Stimulated activated effector memory CD8-positive, alpha-beta T cell treated with anti-CD3 and anti-CD28 coated beads, Interleukin-12 subunit alpha, Interleukin-12 subunit beta, amount 100 ng/mL, for 72 hours (primary cell): ENCODE measurements at regions not wholly inside any gene's neighbourhood (a gene's known extent, or its start where the extent isn't known, plus 50 kb on each side); places are given as distances from the start of the nearest gene placed in this dataset.

Experiments used
- ATAC-seq: fragments of 150-1000 bp; cut with Tn5 transposase; 2 replicates; pipeline ENCODE4 v1.10.0; 2021
- DNase-seq, 2 donors: peaks; one replicate each; pipeline ENCODE4 v3.0.0; 2021 to 2022; ENCODE audit warnings: low spot score in 2 of 2
- H3K27ac Mint-ChIP-seq: one replicate; pipeline ENCODE4 v1.8.0; 2022; ENCODE audit warnings: mild to moderate bottlenecking, mixed read lengths
- H3K36me3 Mint-ChIP-seq: one replicate; pipeline ENCODE4 v1.8.0; 2022; ENCODE audit warnings: mild to moderate bottlenecking, mixed read lengths
- H3K4me1 Mint-ChIP-seq: one replicate; pipeline ENCODE4 v1.8.0; 2022; ENCODE audit warnings: mixed read lengths
- H3K4me3 Mint-ChIP-seq: one replicate; pipeline ENCODE4 v1.8.0; 2022; ENCODE audit warnings: mild to moderate bottlenecking, mixed read lengths
- H3K9me3 Mint-ChIP-seq: one replicate; pipeline ENCODE4 v1.8.0; 2022; ENCODE audit warnings: mixed read lengths

DNA sequence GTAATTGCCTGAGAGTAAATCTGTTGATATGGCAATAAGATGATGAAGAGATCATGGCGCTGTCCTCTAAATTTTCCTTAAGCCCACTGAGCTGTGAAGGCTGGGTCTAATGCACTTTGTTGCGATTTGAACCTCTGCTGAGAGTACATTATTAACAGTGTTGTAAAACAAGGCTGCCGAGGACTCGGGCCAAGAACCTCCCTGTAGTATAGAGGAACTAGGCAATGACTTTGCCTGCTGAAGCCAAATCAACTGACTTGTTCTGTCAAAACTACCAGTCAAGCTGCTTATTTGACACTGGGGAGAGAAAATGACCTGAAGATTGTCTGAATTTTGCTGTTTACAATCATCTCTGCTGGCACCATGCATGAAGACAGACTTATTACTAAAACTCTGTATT is 1154.7 kb downstream of the DTWD2 start:
- no peaks in the 10 kb centered on the region for H3K4me1 Mint-ChIP-seq
- DNase-seq (no peak), ATAC-seq (no peak)
- no peak overlapping the region for H3K27ac Mint-ChIP-seq
- no peak overlapping the region for H3K4me3 Mint-ChIP-seq
- H3K36me3 Mint-ChIP-seq: no peaks in the 10 kb centered on the region
- H3K9me3 Mint-ChIP-seq: peaks cover 24% of the 10 kb centered on the region

DNA sequence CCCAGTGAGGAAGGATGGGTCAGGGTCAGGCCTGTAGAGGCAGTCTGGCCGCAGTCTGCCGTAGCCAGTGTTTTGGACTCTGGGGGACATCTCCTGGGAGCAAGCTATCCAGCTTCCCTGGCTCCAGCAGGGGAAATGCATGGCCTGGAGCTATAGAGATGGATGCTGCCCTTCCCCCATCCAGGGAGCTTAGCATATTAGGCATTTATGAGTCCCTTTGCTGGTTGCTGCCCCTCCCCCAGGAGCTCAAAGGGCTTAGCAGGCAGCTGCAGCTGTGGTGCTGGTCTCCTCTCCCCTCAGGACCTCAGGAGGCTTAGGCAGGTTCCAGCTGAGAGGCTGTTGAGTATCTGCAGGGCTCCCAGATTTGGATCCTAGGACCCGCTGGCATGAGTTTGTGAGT is 1158.7 kb downstream of the DTWD2 start:
- ATAC-seq (no peak), DNase-seq (no peak)
- Mint-ChIP-seq H3K4me1 (no peaks in the 10 kb centered on the region), H3K9me3 (peaks cover 32% of the 10 kb centered on the region), H3K27ac (no peak overlapping the region), H3K4me3 (no peak overlapping the region), H3K36me3 (no peaks in the 10 kb centered on the region)

- Mint-ChIP-seq H3K9me3 (peaks cover 12% of the 10 kb centered on the region), H3K4me3 (no peak overlapping the region), H3K36me3 (no peaks in the 10 kb centered on the region), H3K27ac (no peak overlapping the region), H3K4me1 (no peaks in the 10 kb centered on the region)
- DNase-seq (no peak), ATAC-seq (no peak)
Observed at GRCh38 chr5:117813850-117814249, 1174.5 kb downstream of the DTWD2 start.

DNA sequence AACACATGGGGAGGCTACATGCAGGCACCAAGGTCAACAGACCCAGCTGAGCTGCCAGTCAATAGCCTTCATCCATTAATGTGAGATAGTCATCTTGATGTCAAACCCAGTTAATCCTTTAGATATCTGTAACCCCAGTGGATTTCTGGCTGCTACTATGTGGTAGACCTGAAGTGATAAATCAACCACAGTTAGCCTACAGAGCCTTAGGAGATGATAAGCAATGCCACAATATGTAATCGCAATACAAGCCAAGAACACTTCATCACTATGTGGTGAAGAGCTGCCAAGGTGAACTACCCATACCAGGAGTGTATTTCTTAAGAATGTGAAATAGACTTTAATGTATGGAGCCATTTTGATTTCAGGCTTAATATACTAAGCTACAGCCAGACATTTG is 1175.5 kb downstream of the DTWD2 start:
- H3K36me3 Mint-ChIP-seq: no peaks in the 10 kb centered on the region
- no peak overlapping the region for H3K4me3 Mint-ChIP-seq
- H3K27ac Mint-ChIP-seq: no peak overlapping the region
- DNase-seq: no peak
- no peak for ATAC-seq
- H3K4me1 Mint-ChIP-seq: no peaks in the 10 kb centered on the region
- H3K9me3 Mint-ChIP-seq: peaks cover 11% of the 10 kb centered on the region

- DNase-seq (no peak), ATAC-seq (no peak)
- no peak overlapping the region for H3K4me3 Mint-ChIP-seq
- H3K36me3 Mint-ChIP-seq: no peaks in the 10 kb centered on the region
- H3K4me1 Mint-ChIP-seq: no peaks in the 10 kb centered on the region
- H3K27ac Mint-ChIP-seq: no peak overlapping the region
- H3K9me3 Mint-ChIP-seq: peaks cover 19% of the 10 kb centered on the region
Observed at GRCh38 chr5:117809251-117809650, 1179.1 kb downstream of the DTWD2 start.

DNA sequence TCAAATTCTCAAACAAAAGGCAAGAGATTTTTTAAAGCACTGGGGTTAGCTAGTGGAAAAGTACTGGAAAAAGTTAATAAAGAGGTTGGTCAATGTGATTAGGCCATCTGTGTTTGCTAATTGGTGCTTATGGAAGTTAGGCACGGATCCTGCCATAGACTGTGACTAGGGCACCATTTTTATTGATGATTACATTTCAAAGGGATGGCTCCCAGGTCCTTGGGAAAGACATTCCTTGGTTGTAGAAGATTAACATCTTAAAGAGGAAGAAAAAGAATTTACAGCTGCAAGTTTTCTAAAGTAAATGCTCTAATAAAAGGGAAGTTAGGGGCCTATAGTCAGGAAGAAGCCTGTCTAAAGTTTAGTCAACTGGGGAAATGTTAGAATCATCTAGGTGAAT is 1183.3 kb downstream of the DTWD2 start:
- ATAC-seq (no peak), DNase-seq (no peak)
- Mint-ChIP-seq H3K9me3 (peaks cover 22% of the 10 kb centered on the region), H3K27ac (no peak overlapping the region), H3K4me1 (no peaks in the 10 kb centered on the region), H3K36me3 (no peaks in the 10 kb centered on the region), H3K4me3 (no peak overlapping the region)

GRCh38 chr5:117803533-117803932 is 1184.8 kb downstream of the DTWD2 start:
- ATAC-seq (no peak), DNase-seq (no peak)
- H3K36me3 Mint-ChIP-seq: no peaks in the 10 kb centered on the region

DNA sequence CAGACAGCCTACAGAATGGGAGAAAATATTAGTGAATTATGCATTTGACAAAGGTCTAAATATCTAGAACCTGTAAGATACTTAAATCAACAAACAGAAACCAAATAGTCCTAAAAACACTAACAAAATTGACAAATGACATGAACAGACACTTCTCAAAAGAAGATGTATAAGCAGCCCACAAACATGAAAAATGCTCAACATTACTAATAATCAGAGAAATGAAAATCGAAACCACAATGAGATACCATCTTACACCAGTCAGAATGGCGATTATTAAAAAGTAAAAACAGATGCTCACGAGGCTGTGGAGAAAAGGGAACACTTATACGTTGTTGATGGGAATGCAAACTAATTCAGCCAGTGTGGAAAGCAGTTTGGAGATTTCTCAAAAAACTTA is 1186.8 kb downstream of the DTWD2 start:
- Mint-ChIP-seq H3K4me1 (no peaks in the 10 kb centered on the region), H3K36me3 (no peaks in the 10 kb centered on the region), H3K9me3 (peaks cover 20% of the 10 kb centered on the region), H3K27ac (no peak overlapping the region), H3K4me3 (no peak overlapping the region)
- no peak for ATAC-seq
- DNase-seq: no peak

More at GRCh38 chr5:117803533-117803932, 1184.8 kb downstream of the DTWD2 start:
- H3K4me3 Mint-ChIP-seq: no peak overlapping the region
- no peak overlapping the region for H3K27ac Mint-ChIP-seq
- H3K4me1 Mint-ChIP-seq: no peaks in the 10 kb centered on the region
- H3K9me3 Mint-ChIP-seq: peaks cover 18% of the 10 kb centered on the region

DNA sequence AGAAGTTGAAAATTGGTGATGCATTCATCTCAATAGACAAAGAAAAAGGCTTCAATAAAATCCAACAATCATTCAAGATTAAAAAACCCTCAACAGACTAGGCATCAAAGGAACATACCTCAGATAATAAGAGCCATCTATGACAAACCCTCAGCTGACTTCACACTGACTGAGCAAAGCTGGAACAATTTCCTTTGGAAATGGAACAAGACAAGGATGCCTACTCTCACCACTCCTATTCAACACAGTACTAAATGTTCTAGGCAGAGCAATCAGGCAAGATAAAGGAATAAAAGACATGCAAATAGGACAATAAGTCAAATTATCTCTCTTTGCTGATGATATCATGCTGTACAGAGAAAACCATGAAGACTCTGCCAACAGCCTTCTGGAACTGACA is 1188.1 kb downstream of the DTWD2 start:
- no peak overlapping the region for H3K4me3 Mint-ChIP-seq
- H3K27ac Mint-ChIP-seq: no peak overlapping the region

GRCh38 chr5:117794847-117795246 is 1193.5 kb downstream of the DTWD2 start:
- no peak for DNase-seq
- H3K27ac Mint-ChIP-seq: no peak overlapping the region
- no peak overlapping the region for H3K4me3 Mint-ChIP-seq
- ATAC-seq: no peak
- H3K4me1 Mint-ChIP-seq: no peaks in the 10 kb centered on the region
- H3K9me3 Mint-ChIP-seq: peaks cover 12% of the 10 kb centered on the region
- no peaks in the 10 kb centered on the region for H3K36me3 Mint-ChIP-seq

More for the DNA sequence above, 1188.1 kb downstream of the DTWD2 start:
- no peak for ATAC-seq
- Mint-ChIP-seq H3K4me1 (no peaks in the 10 kb centered on the region), H3K9me3 (peaks cover 24% of the 10 kb centered on the region), H3K36me3 (no peaks in the 10 kb centered on the region)
- no peak for DNase-seq

DNA sequence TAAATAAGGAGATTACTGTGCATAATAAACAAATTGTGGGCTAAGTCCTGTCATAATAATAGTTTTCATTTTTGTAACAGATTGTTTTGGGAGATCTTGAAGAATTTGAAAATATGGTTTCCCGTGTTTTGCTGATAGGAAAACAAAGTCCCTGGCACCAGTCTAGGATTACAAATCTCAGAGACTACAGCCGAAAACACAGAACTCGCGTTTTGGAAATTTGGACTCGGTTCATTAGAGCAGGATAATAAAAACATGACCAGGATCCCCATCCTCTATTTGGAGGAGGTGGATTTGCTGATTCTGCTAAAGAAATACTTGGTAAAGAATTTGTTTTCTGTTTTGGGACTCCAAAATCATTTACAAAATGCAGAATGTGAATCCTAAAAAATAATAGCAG is 1194.4 kb downstream of the DTWD2 start:
- DNase-seq: no peak
- no peak for ATAC-seq
- H3K4me1 Mint-ChIP-seq: no peaks in the 10 kb centered on the region
- no peaks in the 10 kb centered on the region for H3K36me3 Mint-ChIP-seq
- H3K4me3 Mint-ChIP-seq: no peak overlapping the region
- peaks cover 12% of the 10 kb centered on the region for H3K9me3 Mint-ChIP-seq
- no peak overlapping the region for H3K27ac Mint-ChIP-seq

DNA sequence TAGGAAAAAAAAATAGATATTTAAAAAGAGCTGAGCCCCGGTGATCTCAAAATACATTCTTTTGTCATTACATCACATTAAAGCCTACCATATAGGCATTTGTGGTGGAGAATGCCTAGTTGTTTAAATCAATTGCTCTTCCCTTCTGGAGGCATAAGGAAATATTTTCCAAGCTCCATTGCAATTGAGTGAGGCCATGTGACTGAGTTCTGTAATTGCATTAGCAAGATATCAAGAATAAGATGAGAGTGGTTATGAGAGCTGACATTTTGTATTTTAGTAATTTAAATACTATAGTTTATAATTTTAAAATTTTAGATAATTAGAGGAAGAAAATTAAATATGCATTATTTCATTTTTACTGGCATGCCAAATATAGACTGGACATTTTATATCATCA is 1195.9 kb downstream of the DTWD2 start:
- Mint-ChIP-seq H3K4me3 (no peak overlapping the region), H3K27ac (no peak overlapping the region), H3K9me3 (peaks cover 13% of the 10 kb centered on the region), H3K4me1 (no peaks in the 10 kb centered on the region), H3K36me3 (no peaks in the 10 kb centered on the region)
- ATAC-seq (no peak), DNase-seq (no peak)

- DNase-seq: no peak
- no peak for ATAC-seq
- Mint-ChIP-seq H3K36me3 (no peaks in the 10 kb centered on the region), H3K4me1 (no peaks in the 10 kb centered on the region), H3K9me3 (peaks cover 10% of the 10 kb centered on the region), H3K4me3 (no peak overlapping the region), H3K27ac (no peak overlapping the region)
Observed at GRCh38 chr5:117788596-117788995, 1199.8 kb downstream of the DTWD2 start.

- Mint-ChIP-seq H3K4me1 (no peaks in the 10 kb centered on the region), H3K9me3 (peaks cover 10% of the 10 kb centered on the region), H3K4me3 (no peak overlapping the region), H3K36me3 (no peaks in the 10 kb centered on the region), H3K27ac (no peak overlapping the region)
- ATAC-seq (no peak), DNase-seq (no peak)
Observed at GRCh38 chr5:117779171-117779570, 1204.5 kb upstream of the SEMA6A start.

- Mint-ChIP-seq H3K4me1 (no peaks in the 10 kb centered on the region), H3K27ac (no peak overlapping the region), H3K9me3 (peaks cover 9% of the 10 kb centered on the region), H3K4me3 (no peak overlapping the region), H3K36me3 (no peaks in the 10 kb centered on the region)
- ATAC-seq: no peak
- DNase-seq: no peak
Observed at GRCh38 chr5:117776977-117777376, 1202.4 kb upstream of the SEMA6A start.

DNA sequence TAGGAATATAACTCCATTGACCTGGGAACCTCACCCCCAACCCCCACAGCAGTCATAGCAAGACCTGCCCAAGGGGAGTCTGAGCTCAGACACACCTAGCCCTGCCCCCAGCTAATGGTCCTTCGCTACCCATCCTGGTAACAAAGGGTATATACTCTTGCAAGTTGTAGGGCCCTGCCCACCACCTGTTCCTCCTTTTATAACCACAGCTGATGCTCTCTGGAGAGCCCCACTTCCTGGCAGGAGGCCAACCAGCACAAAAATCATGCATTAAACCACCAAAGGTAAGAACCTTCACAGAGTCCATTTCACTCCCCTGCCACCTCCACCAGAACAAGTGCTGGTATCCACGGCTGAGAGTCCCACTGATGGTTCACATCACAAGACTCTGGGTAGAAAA is 1195.3 kb upstream of the SEMA6A start:
- Mint-ChIP-seq H3K4me1 (no peaks in the 10 kb centered on the region), H3K36me3 (no peaks in the 10 kb centered on the region), H3K9me3 (peaks cover 21% of the 10 kb centered on the region), H3K4me3 (no peak overlapping the region), H3K27ac (no peak overlapping the region)
- DNase-seq: no peak
- ATAC-seq: no peak

GRCh38 chr5:117763271-117763670 is 1188.6 kb upstream of the SEMA6A start:
- peaks cover 13% of the 10 kb centered on the region for H3K9me3 Mint-ChIP-seq

More at GRCh38 chr5:117763271-117763670, 1188.6 kb upstream of the SEMA6A start:
- Mint-ChIP-seq H3K36me3 (no peaks in the 10 kb centered on the region), H3K4me3 (no peak overlapping the region), H3K27ac (no peak overlapping the region), H3K4me1 (no peaks in the 10 kb centered on the region)
- DNase-seq: no peak
- ATAC-seq: no peak
